CD4-positive, alpha-beta T cell (primary cell): ENCODE measurements at regions not wholly inside any gene's neighbourhood (a gene's known extent, or its start where the extent isn't known, plus 50 kb on each side); places are given as distances from the start of the nearest gene placed in this dataset.

Experiments used
- ATAC-seq: fragments of 200-7000 bp; cut with Tn5 transposase; one replicate; pipeline ENCODE4 v1.10.0; 2022; ENCODE audit warnings: mild to moderate bottlenecking; ENCODE audit not compliant: poor library complexity
- CTCF ChIA-PET: fragments of 350-600 bp; sonication (Branson Sonifier 250); formaldehyde crosslinking; loops from one replicate; lab custom pipeline; 2021; ENCODE audit warnings: antibody characterized with exemption, inconsistent platforms; lab: Charles Lee
- POLR2A ChIA-PET: fragments of 350-600 bp; sonication (Branson Sonifier 250); formaldehyde crosslinking; loops from one replicate; lab custom pipeline; 2021; ENCODE audit warnings: antibody characterized with exemption, inconsistent platforms; lab: Charles Lee
- DNase-seq, 14 experiments: peaks; one replicate each; pipeline ENCODE4 v3.0.0-alpha.2; 2013 to 2020; ENCODE audit warnings: mixed read lengths in 2 of 14
- H3K27ac ChIP-seq, 2 donors: one replicate each; pipeline versions ENCODE4 v1.5.1 to v1.7.0; 2013; ENCODE audit warnings: low read length in 2 of 2, low read depth in 1 of 2, mild to moderate bottlenecking in 1 of 2
- H3K27me3 ChIP-seq, 2 experiments: 1 replicate in 1 of 2; 2 replicates in 1 of 2; pipeline versions ENCODE4 v1.6.1 to v1.7.0; 2013; ENCODE audit warnings: low read length in 2 of 2, control low read depth in 1 of 2, mild to moderate bottlenecking in 1 of 2, moderate library complexity in 1 of 2; ENCODE audit not compliant: insufficient read depth in 2 of 2, control insufficient read depth in 1 of 2
- H3K36me3 ChIP-seq: one replicate; pipeline ENCODE4 v1.6.1; 2013; ENCODE audit warnings: low read length, control low read depth; ENCODE audit not compliant: insufficient read depth
- H3K4me1 ChIP-seq: one replicate; pipeline ENCODE4 v1.6.1; 2013; ENCODE audit warnings: low read length, control low read depth; ENCODE audit not compliant: insufficient read depth
- H3K4me3 ChIP-seq: one replicate; pipeline ENCODE4 v1.5.1; 2013; ENCODE audit warnings: mild to moderate bottlenecking, low read length, moderate library complexity
- H3K9me3 ChIP-seq, 2 experiments: 1 replicate in 1 of 2; 2 replicates in 1 of 2; pipeline versions ENCODE4 v1.6.1 to v1.7.0; 2013; ENCODE audit warnings: low read length in 2 of 2, mild to moderate bottlenecking in 2 of 2, control low read depth in 1 of 2, moderate library complexity in 1 of 2; ENCODE audit not compliant: control insufficient read depth in 1 of 2, insufficient read depth in 1 of 2
- H3K27ac Mint-ChIP-seq: one replicate; pipeline ENCODE4 v1.8.0; 2020; ENCODE audit warnings: mixed read lengths
- H3K27me3 Mint-ChIP-seq: one replicate; pipeline ENCODE4 v1.8.0; 2021; ENCODE audit warnings: mixed read lengths
- H3K36me3 Mint-ChIP-seq: one replicate; pipeline ENCODE4 v1.8.0; 2021; ENCODE audit warnings: low read depth, mixed read lengths
- H3K4me1 Mint-ChIP-seq: one replicate; pipeline ENCODE4 v1.8.0; 2021; ENCODE audit warnings: low read depth, mixed read lengths
- H3K4me3 Mint-ChIP-seq: one replicate; pipeline ENCODE4 v1.8.0; 2020; ENCODE audit warnings: mild to moderate bottlenecking, mixed read lengths
- H3K9me3 Mint-ChIP-seq: one replicate; pipeline ENCODE4 v1.8.0; 2020; ENCODE audit warnings: mixed read lengths
- CTCF ChIP-seq: fragments of 200-600 bp; IDR thresholded peaks from one replicate; pipeline ENCODE4 v1.8.0; 2022; ENCODE audit warnings: antibody characterized with exemption, mild to moderate bottlenecking
- intact Hi-C, 2 experiments: fragments of 100-400 bp; cut with DNase I in 1 of 2; cut with micrococcal nuclease in 1 of 2; formaldehyde crosslinking; loops; one replicate each; pipeline versions ENCODE4 v1.15.1 to v1.9.0; 2023 to 2025; cut with DNase I, micrococcal nuclease

GRCh38 chr17:36827081-36827480 is 110.2 kb upstream of the LHX1 start:
- ATAC-seq = no peak
- intact Hi-C loops = no loop called here
- DNase-seq = no peak
- POLR2A ChIA-PET = no interaction called here
- Mint-ChIP-seq H3K4me1 (no peaks in the 10 kb centered on the region), H3K36me3 (no peaks in the 10 kb centered on the region), H3K27me3 (peaks cover 46% of the 10 kb centered on the region), H3K27ac (no peak overlapping the region), H3K4me3 (no peak overlapping the region), H3K9me3 (no peaks in the 10 kb centered on the region)
- H3K4me3 ChIP-seq = no peak overlapping the region
- CTCF ChIA-PET = no interaction called here
- H3K27ac ChIP-seq = no peak overlapping the region
- H3K36me3 ChIP-seq = no peaks in the 10 kb centered on the region
- no peaks in the 10 kb centered on the region for H3K4me1 ChIP-seq
- no peak for TF ChIP-seq CTCF
- peaks cover 0 to 4% of the 10 kb centered on the region in 2 experiments for H3K9me3 ChIP-seq
- peaks cover 17 to 27% of the 10 kb centered on the region in 2 experiments for H3K27me3 ChIP-seq

GRCh38 chr17:36829676-36830075 is 107.6 kb upstream of the LHX1 start:
- ChIA-PET POLR2A (no interaction called here), CTCF (no interaction called here)
- H3K36me3 ChIP-seq = no peaks in the 10 kb centered on the region
- H3K27ac ChIP-seq = no peak overlapping the region
- ATAC-seq = no peak
- no peaks in the 10 kb centered on the region for H3K4me1 ChIP-seq
- no peak for DNase-seq
- Mint-ChIP-seq H3K27me3 (peaks cover 29% of the 10 kb centered on the region), H3K4me3 (no peak overlapping the region), H3K4me1 (no peaks in the 10 kb centered on the region), H3K36me3 (no peaks in the 10 kb centered on the region), H3K9me3 (no peaks in the 10 kb centered on the region), H3K27ac (no peak overlapping the region)
- H3K27me3 ChIP-seq = peaks cover 15 to 17% of the 10 kb centered on the region in 2 experiments
- H3K4me3 ChIP-seq = no peak overlapping the region
- peaks cover 0 to 4% of the 10 kb centered on the region in 2 experiments for H3K9me3 ChIP-seq
- TF ChIP-seq CTCF = no peak
- intact Hi-C loops = no loop called here

- H3K36me3 ChIP-seq = no peaks in the 10 kb centered on the region
- H3K27ac Mint-ChIP-seq = no peak overlapping the region
- intact Hi-C loops = no loop called here
- no peak overlapping the region for H3K27ac ChIP-seq
- H3K27me3 Mint-ChIP-seq = peaks cover 6% of the 10 kb centered on the region
- H3K4me3 ChIP-seq = no peak overlapping the region
- ChIA-PET CTCF (no interaction called here), POLR2A (no interaction called here)
- H3K4me3 Mint-ChIP-seq = no peak overlapping the region
- H3K4me1 ChIP-seq = no peaks in the 10 kb centered on the region
- no peaks in the 10 kb centered on the region for H3K4me1 Mint-ChIP-seq
- no peak for DNase-seq
- peaks cover 0 to 5% of the 10 kb centered on the region in 2 experiments for H3K27me3 ChIP-seq
- no peaks in the 10 kb centered on the region for H3K9me3 ChIP-seq
- no peaks in the 10 kb centered on the region for H3K9me3 Mint-ChIP-seq
- no peaks in the 10 kb centered on the region for H3K36me3 Mint-ChIP-seq
- no peak for TF ChIP-seq CTCF
- ATAC-seq = no peak
Observed at GRCh38 chr17:36833279-36833678, 104.0 kb upstream of the LHX1 start.
